K562 (cell line): ENCODE measurements at regions not wholly inside any gene's neighbourhood (a gene's known extent, or its start where the extent isn't known, plus 50 kb on each side); places are given as distances from the start of the nearest gene placed in this dataset.

Source experiments
- ATAC-seq: fragments of 200-7000 bp; cut with Tn5 transposase; 3 replicates; pipeline ENCODE4 v1.9.1; 2020; ENCODE audit warnings: moderate library complexity
- BruUV-seq: library from RNA; stranded (reverse); fragments of 400-500 nt; replicated peaks from 2 replicates; lab custom pipeline; 2021; lab: Mats Ljungman, UMichigan
- CTCF ChIA-PET: fragments of 300-600 bp; formaldehyde crosslinking; extraction: SDS; loops from one replicate; lab custom pipeline; 2021; ENCODE audit warnings: low intra/inter-chr PET ratio; lab: Yijun Ruan, JAX
- POLR2A ChIA-PET: fragments of 300-600, 350-650 bp; sonication (Branson Sonifier 250); formaldehyde crosslinking; extraction: SDS; loops from one replicate; lab custom pipeline; 2021; ENCODE audit warnings: antibody characterized with exemption, inconsistent platforms; lab: Yijun Ruan, JAX
- DNase-seq, 4 experiments: peaks; one replicate each; pipeline versions ENCODE4 v3.0.0 to v3.0.0-alpha.2; 2011 to 2018; ENCODE audit warnings: low spot score in 3 of 4, mixed read lengths in 3 of 4; ENCODE audit errors: extremely low read depth in 1 of 4
- FAIRE-seq: peaks from 2 replicates; lab custom pipeline; 2011; peaks lifted over from hg19 to GRCh38; lab: Jason Lieb, UNC
- H2AFZ ChIP-seq: 2 replicates; pipeline ENCODE4 v1.6.0; 2011; ENCODE audit warnings: low read depth, low read length, control low read depth, inconsistent platforms
- H3K27ac ChIP-seq: fragments of 200-600 bp; 3 replicates; pipeline ENCODE4 v1.8.0; 2011; ENCODE audit warnings: low read depth, mild to moderate bottlenecking, control low read depth, inconsistent platforms, low read length, moderate library complexity, mixed read lengths; ENCODE audit errors: extremely low read depth
- H3K27me3 ChIP-seq, 2 experiments: fragments of 300-600 bp in 1 of 2; 2 replicates in 1 of 2; 3 replicates in 1 of 2; pipeline versions ENCODE4 v1.6.0 to v1.8.0; 2011; ENCODE audit warnings: inconsistent platforms in 2 of 2, low read length in 2 of 2, mild to moderate bottlenecking in 1 of 2, mixed read lengths in 1 of 2, moderate library complexity in 1 of 2; ENCODE audit not compliant: control insufficient read depth in 2 of 2, insufficient read depth in 2 of 2
- H3K36me3 ChIP-seq: fragments of 300-600 bp; 3 replicates; pipeline ENCODE4 v1.8.0; 2011; ENCODE audit warnings: mild to moderate bottlenecking, low read length, inconsistent platforms; ENCODE audit not compliant: control insufficient read depth, insufficient read depth
- H3K4me1 ChIP-seq, 2 experiments: fragments of 200-600 bp in 1 of 2; replicated peaks in 1 of 2; 2 replicates in 1 of 2; 3 replicates in 1 of 2; pipeline versions ENCODE4 v1.5.1 to v1.8.0; 2011; ENCODE audit warnings: inconsistent platforms in 2 of 2, low read length in 2 of 2, mild to moderate bottlenecking in 1 of 2, mixed read lengths in 1 of 2, moderate library complexity in 1 of 2; ENCODE audit not compliant: control insufficient read depth in 2 of 2, insufficient read depth in 2 of 2
- H3K4me2 ChIP-seq: 2 replicates; pipeline ENCODE4 v1.6.1; 2011; ENCODE audit warnings: low read length, control low read depth, inconsistent platforms, mixed read lengths; ENCODE audit not compliant: insufficient read depth
- H3K4me3 ChIP-seq: fragments of 200-600 bp; sonication (generic), shearing (Covaris generic); 2 replicates; pipeline ENCODE4 v1.5.1; 2016; ENCODE audit warnings: control low read depth, inconsistent platforms
- H3K79me2 ChIP-seq: fragments of 200-600 bp; 3 replicates; pipeline ENCODE4 v1.8.0; 2011; ENCODE audit warnings: low read length, inconsistent platforms; ENCODE audit not compliant: control insufficient read depth, insufficient read depth
- H3K9ac ChIP-seq, 2 experiments: 2 replicates each; pipeline versions ENCODE4 v1.6.0 to v1.6.1; 2011; ENCODE audit warnings: low read depth in 2 of 2, low read length in 2 of 2, control low read depth in 1 of 2, inconsistent platforms in 1 of 2, mild to moderate bottlenecking in 1 of 2, mixed read lengths in 1 of 2; ENCODE audit not compliant: insufficient read depth in 1 of 2
- H3K9me1 ChIP-seq: one replicate; pipeline ENCODE4 v1.6.0; 2011; ENCODE audit warnings: inconsistent platforms, mild to moderate bottlenecking, low read length, moderate library complexity; ENCODE audit not compliant: control insufficient read depth, insufficient read depth
- H3K9me3 ChIP-seq: replicated peaks from 2 replicates; pipeline ENCODE4 v1.5.1; 2011; ENCODE audit warnings: low read depth, low read length, inconsistent platforms; ENCODE audit not compliant: control insufficient read depth, insufficient read depth
- H4K20me1 ChIP-seq: replicated peaks from 2 replicates; pipeline ENCODE4 v1.6.1; 2011; ENCODE audit warnings: low read length, inconsistent platforms, mixed read lengths; ENCODE audit not compliant: control insufficient read depth, insufficient read depth
- CBX8 ChIP-seq: fragments of 200-600 bp; sonication (generic); IDR thresholded peaks from 2 replicates; pipeline ENCODE4 v1.6.1; 2012; ENCODE audit warnings: borderline replicate concordance, mixed run types, low read depth, mild to moderate bottlenecking, moderate library complexity, mixed read lengths, low read length, control low read depth, inconsistent platforms; ENCODE audit not compliant: poor library complexity, severe bottlenecking; ENCODE audit errors: extremely low read depth
- EHMT2 ChIP-seq: fragments of 450-650 bp; IDR thresholded peaks from 2 replicates; pipeline ENCODE4 v1.6.1; 2018; ENCODE audit warnings: antibody characterized with exemption
- GABPB2 ChIP-seq: fragments of 250-450 bp; sonication (Bioruptor Pico); conservative IDR thresholded peaks from 2 replicates; pipeline ENCODE4 v1.5.1; 2021; ENCODE audit warnings: mild to moderate bottlenecking
- HNRNPK ChIP-seq: fragments of 200-400 bp; formaldehyde crosslinking; IDR thresholded peaks from one replicate; pipeline ENCODE4 v1.6.1; 2018; ENCODE audit warnings: mild to moderate bottlenecking, low read depth, low read length; ENCODE audit not compliant: poor library complexity, severe bottlenecking
- HSF4 ChIP-seq: fragments of 250-450 bp; sonication (Bioruptor Pico); IDR thresholded peaks from 2 replicates; pipeline ENCODE4 v2.1.2; 2022; ENCODE audit warnings: mild to moderate bottlenecking, moderate library complexity, borderline replicate concordance
- KLF1 ChIP-seq: fragments of 450-650 bp; IDR thresholded peaks from 2 replicates; pipeline ENCODE4 v1.6.1; 2016; ENCODE audit warnings: missing genetic modification characterization, missing compliant biosample characterization
- NFE2L1 ChIP-seq: fragments of 450-650 bp; IDR thresholded peaks from 2 replicates; pipeline ENCODE4 v1.6.1; 2016; ENCODE audit warnings: missing genetic modification characterization, low read depth, mild to moderate bottlenecking, missing compliant biosample characterization, moderate library complexity, borderline replicate concordance
- POLR2B ChIP-seq: fragments of 450-650 bp; IDR thresholded peaks from 2 replicates; pipeline ENCODE4 v1.6.1; 2018; ENCODE audit warnings: low read depth; ENCODE audit not compliant: partially characterized antibody
- PRMT5 ChIP-seq: sonication (generic); formaldehyde crosslinking; IDR thresholded peaks from 2 replicates; pipeline ENCODE4 v1.5.0; 2020; ENCODE audit warnings: missing genetic modification reagents
- PRPF4 ChIP-seq: fragments of 200-400 bp; formaldehyde crosslinking; IDR thresholded peaks from one replicate; pipeline ENCODE4 v1.6.1; 2017; ENCODE audit warnings: low read length, low read depth, mild to moderate bottlenecking; ENCODE audit not compliant: insufficient read depth, poor library complexity, severe bottlenecking
- RFX5 ChIP-seq: IDR thresholded peaks from 2 replicates; pipeline ENCODE4 v1.6.1; 2011; ENCODE audit warnings: low read depth, mild to moderate bottlenecking, improper control_type of control experiment, low read length
- ZBTB1 ChIP-seq: sonication (generic); formaldehyde crosslinking; IDR thresholded peaks from 2 replicates; pipeline ENCODE4 v1.8.1; 2023; ENCODE audit warnings: missing genetic modification reagents, low read depth, mild to moderate bottlenecking, borderline replicate concordance
- ZFP1 ChIP-seq: fragments of 450-650 bp; formaldehyde crosslinking; IDR thresholded peaks from 2 replicates; pipeline ENCODE4 v1.4.0; 2020; ENCODE audit warnings: mild to moderate bottlenecking, mixed read lengths
- ZNF644 ChIP-seq: fragments of 200-800 bp; sonication (Bioruptor generic); IDR thresholded peaks from 2 replicates; pipeline ENCODE4 v1.6.1; 2016; ENCODE audit warnings: low read depth, missing genetic modification characterization, missing compliant biosample characterization
- WGBS: fragments of 100-300 bp; shearing (Covaris generic); methylation state at CpG from one replicate; pipeline ENCODE4 v1.1.6; 2016; ENCODE audit warnings: low coverage, mixed read lengths; ENCODE audit not compliant: insufficient coverage; ENCODE audit errors: missing lambda C conversion rate; 5-methylcytosine and 5-hydroxymethylcytosine counted together
- in situ Hi-C: fragments of 300-500 bp; cut with MboI; formaldehyde crosslinking; loops from 4 replicates; pipeline ENCODE4 v1.15.0; 2018; ENCODE audit warnings: inconsistent platforms, mixed read lengths
- intact Hi-C: fragments of 100-400 bp; cut with micrococcal nuclease; formaldehyde crosslinking; loops from 2 replicates; pipeline ENCODE4 v1.14.2; 2022
- TF ChIP-seq, protein P1 (sequence below): sonication (generic); formaldehyde crosslinking; IDR thresholded peaks from 2 replicates; pipeline ENCODE4 v1.9.0; 2022; ENCODE audit warnings: mild to moderate bottlenecking, missing genetic modification reagents
- TF ChIP-seq, protein P2 (sequence below): sonication (generic); formaldehyde crosslinking; IDR thresholded peaks from 2 replicates; pipeline ENCODE4 v1.4.0; 2020; ENCODE audit warnings: mild to moderate bottlenecking, missing genetic modification reagents

DNA sequence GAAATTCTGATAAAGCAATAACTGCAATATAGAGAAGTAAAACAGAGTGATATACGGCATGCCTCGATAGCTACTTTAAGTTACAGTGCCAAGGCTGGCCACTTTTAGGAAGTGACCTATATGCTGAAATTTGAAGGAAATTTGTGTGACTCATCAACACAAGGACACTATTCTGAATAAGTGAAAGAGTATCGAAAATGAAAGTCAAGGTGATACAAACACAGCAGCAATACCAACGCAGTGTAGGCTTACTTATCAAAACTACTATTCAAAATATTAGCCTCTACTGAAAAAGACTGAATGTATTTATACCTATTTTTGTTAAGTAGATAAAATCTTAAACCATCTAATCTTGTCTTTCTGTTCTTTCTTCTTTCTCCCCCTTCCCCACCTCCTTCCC lies 459.9 kb upstream of the GNPDA2 start:
- 0% methylated on average over 4 of the region's 4 CpGs for WGBS
- Histone ChIP-seq H4K20me1 (no peaks in the 10 kb centered on the region), H3K79me2 (no peaks in the 10 kb centered on the region), H3K9me1 (no peaks in the 10 kb centered on the region), H3K27ac (no peak overlapping the region), H3K36me3 (no peaks in the 10 kb centered on the region)
- no TSS peak for BruUV-seq
- intact Hi-C loops (no loop called here), in situ Hi-C loops (no loop called here)
- TF ChIP-seq PRPF4 (no peak), GABPB2 (no peak), ZNF644 (tag) (no peak), ZFP1 (CRISPR knock-in tag) (no peak), POLR2B (no peak), NFE2L1 (no peak), RFX5 (no peak), HNRNPK (no peak), CBX8 (no peak), ZBTB1 (CRISPR knock-in tag) (no peak), EHMT2 (no peak), PRMT5 (CRISPR knock-in tag) (no peak), HSF4 (no peak), KLF1 (tag) (no peak)
- TF ChIP-seq, protein P1, sequence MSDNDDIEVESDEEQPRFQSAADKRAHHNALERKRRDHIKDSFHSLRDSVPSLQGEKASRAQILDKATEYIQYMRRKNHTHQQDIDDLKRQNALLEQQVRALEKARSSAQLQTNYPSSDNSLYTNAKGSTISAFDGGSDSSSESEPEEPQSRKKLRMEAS (CRISPR knock-in tag) = no peak
- TF ChIP-seq, protein P2, sequence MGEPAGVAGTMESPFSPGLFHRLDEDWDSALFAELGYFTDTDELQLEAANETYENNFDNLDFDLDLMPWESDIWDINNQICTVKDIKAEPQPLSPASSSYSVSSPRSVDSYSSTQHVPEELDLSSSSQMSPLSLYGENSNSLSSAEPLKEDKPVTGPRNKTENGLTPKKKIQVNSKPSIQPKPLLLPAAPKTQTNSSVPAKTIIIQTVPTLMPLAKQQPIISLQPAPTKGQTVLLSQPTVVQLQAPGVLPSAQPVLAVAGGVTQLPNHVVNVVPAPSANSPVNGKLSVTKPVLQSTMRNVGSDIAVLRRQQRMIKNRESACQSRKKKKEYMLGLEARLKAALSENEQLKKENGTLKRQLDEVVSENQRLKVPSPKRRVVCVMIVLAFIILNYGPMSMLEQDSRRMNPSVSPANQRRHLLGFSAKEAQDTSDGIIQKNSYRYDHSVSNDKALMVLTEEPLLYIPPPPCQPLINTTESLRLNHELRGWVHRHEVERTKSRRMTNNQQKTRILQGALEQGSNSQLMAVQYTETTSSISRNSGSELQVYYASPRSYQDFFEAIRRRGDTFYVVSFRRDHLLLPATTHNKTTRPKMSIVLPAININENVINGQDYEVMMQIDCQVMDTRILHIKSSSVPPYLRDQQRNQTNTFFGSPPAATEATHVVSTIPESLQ (CRISPR knock-in tag) = no peak
- TF ChIP-seq, all 486 proteins: peak for 0
- DNase-seq = no peak
- Histone ChIP-seq H3K9me3 (no peaks in the 10 kb centered on the region), H3K4me3 (no peak overlapping the region), H3K27me3 (no peaks in the 10 kb centered on the region), H3K9ac (no peak overlapping the region), H3K4me2 (no peak overlapping the region), H2AFZ (no peak overlapping the region), H3K4me1 (no peaks in the 10 kb centered on the region)
- POLR2A ChIA-PET = no interaction called here
- CTCF ChIA-PET = no interaction called here
- no peak for FAIRE-seq
- ATAC-seq = no peak
